GM23338 (cell line): ENCODE measurements at regions not wholly inside any gene's neighbourhood (a gene's known extent, or its start where the extent isn't known, plus 50 kb on each side); places are given as distances from the start of the nearest gene placed in this dataset.

ENCODE experiments used
- ATAC-seq: fragments of 200-7000 bp; cut with Tn5 transposase; 3 replicates; pipeline ENCODE4 v1.9.1; 2020
- DNase-seq: peaks from one replicate; pipeline ENCODE4 v3.0.0-alpha.2; 2015; ENCODE audit warnings: low spot score
- H2AFZ ChIP-seq: fragments of 200-600 bp; sonication (generic); 2 replicates; pipeline ENCODE4 v1.8.0; 2016; ENCODE audit warnings: antibody characterized with exemption, mild to moderate bottlenecking, moderate library complexity
- H3F3A ChIP-seq: fragments of 200-600 bp; sonication (generic); replicated peaks from 2 replicates; pipeline ENCODE4 v1.8.0; 2017; ENCODE audit warnings: antibody characterized with exemption, mixed run types, low read depth
- H3K27ac ChIP-seq: fragments of 200-600 bp; sonication (generic); 2 replicates; pipeline ENCODE4 v1.6.1; 2016; ENCODE audit warnings: low read depth
- H3K27me3 ChIP-seq: fragments of 200-600 bp; sonication (generic); 2 replicates; pipeline ENCODE4 v1.8.0; 2016; ENCODE audit warnings: mild to moderate bottlenecking, mixed run types, moderate library complexity; ENCODE audit not compliant: insufficient read depth
- H3K36me3 ChIP-seq: fragments of 200-600 bp; sonication (generic); 2 replicates; pipeline ENCODE4 v1.8.0; 2016; ENCODE audit warnings: mild to moderate bottlenecking; ENCODE audit not compliant: insufficient read depth
- H3K4me1 ChIP-seq: fragments of 200-600 bp; sonication (generic); 2 replicates; pipeline ENCODE4 v1.8.0; 2016; ENCODE audit warnings: mild to moderate bottlenecking, moderate library complexity; ENCODE audit not compliant: insufficient read depth
- H3K4me2 ChIP-seq: fragments of 200-600 bp; sonication (generic); 2 replicates; pipeline ENCODE4 v1.7.1; 2017; ENCODE audit warnings: mixed run types
- H3K4me3 ChIP-seq: fragments of 200-600 bp; sonication (generic); 2 replicates; pipeline ENCODE4 v1.6.1; 2016; ENCODE audit warnings: mixed run types
- H3K79me2 ChIP-seq: fragments of 200-600 bp; sonication (generic); replicated peaks from 2 replicates; pipeline ENCODE4 v1.8.0; 2017; ENCODE audit warnings: mild to moderate bottlenecking; ENCODE audit not compliant: insufficient read depth
- H3K9me2 ChIP-seq: fragments of 200-600 bp; sonication (generic); 2 replicates; pipeline ENCODE4 v1.8.0; 2017; ENCODE audit not compliant: insufficient read depth
- H4K20me1 ChIP-seq: fragments of 200-600 bp; sonication (generic); replicated peaks from 2 replicates; pipeline ENCODE4 v1.8.0; 2017; ENCODE audit warnings: mild to moderate bottlenecking; ENCODE audit not compliant: insufficient read depth
- H3K27ac Mint-ChIP-seq: 2 replicates; pipeline ENCODE4 v1.8.0; 2020; ENCODE audit warnings: inconsistent platforms, mild to moderate bottlenecking, moderate library complexity, mixed read lengths
- H3K27me3 Mint-ChIP-seq: 3 replicates; pipeline ENCODE4 v1.8.0; 2022; ENCODE audit warnings: low read depth, mild to moderate bottlenecking, moderate library complexity, mixed read lengths, inconsistent platforms; ENCODE audit not compliant: insufficient read depth, poor library complexity
- H3K36me3 Mint-ChIP-seq: 3 replicates; pipeline ENCODE4 v1.8.0; 2021; ENCODE audit warnings: low read depth, mild to moderate bottlenecking, inconsistent platforms, moderate library complexity, mixed read lengths
- H3K4me1 Mint-ChIP-seq: 3 replicates; pipeline ENCODE4 v1.8.0; 2020; ENCODE audit warnings: mild to moderate bottlenecking, inconsistent platforms, mixed read lengths
- H3K4me3 Mint-ChIP-seq: 3 replicates; pipeline ENCODE4 v1.8.0; 2021; ENCODE audit warnings: moderate library complexity, mild to moderate bottlenecking, inconsistent platforms, mixed read lengths
- H3K9me3 Mint-ChIP-seq: 3 replicates; pipeline ENCODE4 v1.8.0; 2020; ENCODE audit warnings: moderate library complexity, mild to moderate bottlenecking, inconsistent platforms, mixed read lengths
- JUNB ChIP-seq: IDR thresholded peaks from one replicate; pipeline ENCODE4 v1.6.1; 2016; ENCODE audit warnings: antibody characterized with exemption; ENCODE audit not compliant: unreplicated experiment
- ZNF331 ChIP-seq: fragments of 250-450 bp; sonication (Bioruptor Pico); IDR thresholded peaks from 2 replicates; pipeline ENCODE4 v1.5.0; 2020; ENCODE audit warnings: low read depth, mild to moderate bottlenecking, moderate library complexity
- TF ChIP-seq, protein P1 (sequence below): fragments of 250-450 bp; sonication (Bioruptor Pico); IDR thresholded peaks from 2 replicates; pipeline ENCODE4 v1.5.0; 2020; ENCODE audit warnings: mild to moderate bottlenecking, moderate library complexity

DNA sequence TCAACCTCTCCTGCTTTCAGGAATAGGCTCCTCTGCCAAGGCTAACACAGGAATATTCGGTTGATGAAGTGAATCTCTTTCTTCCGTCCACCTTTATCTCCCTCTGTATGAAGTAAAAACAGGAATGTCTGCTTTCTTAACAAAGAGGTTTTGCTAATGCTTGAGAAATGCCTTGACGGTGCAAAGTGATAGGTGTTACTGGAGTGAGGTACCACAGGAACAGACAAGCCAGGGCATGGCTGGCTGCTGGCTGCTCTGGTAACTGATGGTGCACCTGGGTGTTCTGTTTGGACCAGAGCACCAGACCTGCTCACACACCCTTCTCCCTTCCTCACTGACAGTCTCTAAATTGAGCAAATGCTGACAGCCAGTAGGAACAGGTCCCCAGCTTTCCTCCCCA lies 174.0 kb upstream of the FBXL4 start (continued):
- TF ChIP-seq, protein P1, sequence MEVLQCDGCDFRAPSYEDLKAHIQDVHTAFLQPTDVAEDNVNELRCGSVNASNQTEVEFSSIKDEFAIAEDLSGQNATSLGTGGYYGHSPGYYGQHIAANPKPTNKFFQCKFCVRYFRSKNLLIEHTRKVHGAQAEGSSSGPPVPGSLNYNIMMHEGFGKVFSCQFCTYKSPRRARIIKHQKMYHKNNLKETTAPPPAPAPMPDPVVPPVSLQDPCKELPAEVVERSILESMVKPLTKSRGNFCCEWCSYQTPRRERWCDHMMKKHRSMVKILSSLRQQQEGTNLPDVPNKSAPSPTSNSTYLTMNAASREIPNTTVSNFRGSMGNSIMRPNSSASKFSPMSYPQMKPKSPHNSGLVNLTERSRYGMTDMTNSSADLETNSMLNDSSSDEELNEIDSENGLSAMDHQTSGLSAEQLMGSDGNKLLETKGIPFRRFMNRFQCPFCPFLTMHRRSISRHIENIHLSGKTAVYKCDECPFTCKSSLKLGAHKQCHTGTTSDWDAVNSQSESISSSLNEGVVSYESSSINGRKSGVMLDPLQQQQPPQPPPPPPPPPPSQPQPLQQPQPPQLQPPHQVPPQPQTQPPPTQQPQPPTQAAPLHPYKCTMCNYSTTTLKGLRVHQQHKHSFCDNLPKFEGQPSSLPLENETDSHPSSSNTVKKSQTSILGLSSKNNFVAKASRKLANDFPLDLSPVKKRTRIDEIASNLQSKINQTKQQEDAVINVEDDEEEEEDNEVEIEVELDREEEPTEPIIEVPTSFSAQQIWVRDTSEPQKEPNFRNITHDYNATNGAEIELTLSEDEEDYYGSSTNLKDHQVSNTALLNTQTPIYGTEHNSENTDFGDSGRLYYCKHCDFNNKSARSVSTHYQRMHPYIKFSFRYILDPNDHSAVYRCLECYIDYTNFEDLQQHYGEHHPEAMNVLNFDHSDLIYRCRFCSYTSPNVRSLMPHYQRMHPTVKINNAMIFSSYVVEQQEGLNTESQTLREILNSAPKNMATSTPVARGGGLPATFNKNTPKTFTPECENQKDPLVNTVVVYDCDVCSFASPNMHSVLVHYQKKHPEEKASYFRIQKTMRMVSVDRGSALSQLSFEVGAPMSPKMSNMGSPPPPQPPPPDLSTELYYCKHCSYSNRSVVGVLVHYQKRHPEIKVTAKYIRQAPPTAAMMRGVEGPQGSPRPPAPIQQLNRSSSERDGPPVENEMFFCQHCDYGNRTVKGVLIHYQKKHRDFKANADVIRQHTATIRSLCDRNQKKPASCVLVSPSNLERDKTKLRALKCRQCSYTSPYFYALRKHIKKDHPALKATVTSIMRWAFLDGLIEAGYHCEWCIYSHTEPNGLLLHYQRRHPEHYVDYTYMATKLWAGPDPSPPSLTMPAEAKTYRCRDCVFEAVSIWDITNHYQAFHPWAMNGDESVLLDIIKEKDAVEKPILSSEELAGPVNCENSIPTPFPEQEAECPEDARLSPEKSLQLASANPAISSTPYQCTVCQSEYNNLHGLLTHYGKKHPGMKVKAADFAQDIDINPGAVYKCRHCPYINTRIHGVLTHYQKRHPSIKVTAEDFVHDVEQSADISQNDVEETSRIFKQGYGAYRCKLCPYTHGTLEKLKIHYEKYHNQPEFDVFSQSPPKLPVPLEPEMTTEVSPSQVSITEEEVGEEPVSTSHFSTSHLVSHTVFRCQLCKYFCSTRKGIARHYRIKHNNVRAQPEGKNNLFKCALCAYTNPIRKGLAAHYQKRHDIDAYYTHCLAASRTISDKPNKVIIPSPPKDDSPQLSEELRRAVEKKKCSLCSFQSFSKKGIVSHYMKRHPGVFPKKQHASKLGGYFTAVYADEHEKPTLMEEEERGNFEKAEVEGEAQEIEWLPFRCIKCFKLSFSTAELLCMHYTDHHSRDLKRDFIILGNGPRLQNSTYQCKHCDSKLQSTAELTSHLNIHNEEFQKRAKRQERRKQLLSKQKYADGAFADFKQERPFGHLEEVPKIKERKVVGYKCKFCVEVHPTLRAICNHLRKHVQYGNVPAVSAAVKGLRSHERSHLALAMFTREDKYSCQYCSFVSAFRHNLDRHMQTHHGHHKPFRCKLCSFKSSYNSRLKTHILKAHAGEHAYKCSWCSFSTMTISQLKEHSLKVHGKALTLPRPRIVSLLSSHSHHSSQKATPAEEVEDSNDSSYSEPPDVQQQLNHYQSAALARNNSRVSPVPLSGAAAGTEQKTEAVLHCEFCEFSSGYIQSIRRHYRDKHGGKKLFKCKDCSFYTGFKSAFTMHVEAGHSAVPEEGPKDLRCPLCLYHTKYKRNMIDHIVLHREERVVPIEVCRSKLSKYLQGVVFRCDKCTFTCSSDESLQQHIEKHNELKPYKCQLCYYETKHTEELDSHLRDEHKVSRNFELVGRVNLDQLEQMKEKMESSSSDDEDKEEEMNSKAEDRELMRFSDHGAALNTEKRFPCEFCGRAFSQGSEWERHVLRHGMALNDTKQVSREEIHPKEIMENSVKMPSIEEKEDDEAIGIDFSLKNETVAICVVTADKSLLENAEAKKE (CRISPR knock-in tag): no peak

DNA sequence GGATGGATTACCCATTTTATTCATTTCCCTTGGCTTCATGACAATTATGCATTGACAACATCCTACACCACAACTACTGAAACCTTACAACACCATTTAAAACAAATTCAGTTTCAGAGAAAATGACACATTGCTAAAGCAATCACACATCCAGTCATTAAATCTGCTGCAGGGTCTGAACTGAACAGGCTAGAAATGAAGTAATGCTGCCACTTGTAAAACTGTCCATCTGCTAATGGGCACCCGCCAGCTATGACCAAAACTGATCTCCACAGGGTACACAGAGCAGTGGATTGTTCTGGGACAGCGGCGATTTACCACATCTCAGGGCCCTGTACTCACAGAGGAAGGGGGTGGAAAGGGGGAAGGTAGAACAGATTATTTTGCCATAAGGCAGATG lies 172.9 kb upstream of the FBXL4 start:
- H3K36me3 ChIP-seq: no peaks in the 10 kb centered on the region
- no peak overlapping the region for H3K27ac ChIP-seq
- H3K27me3 ChIP-seq: no peaks in the 10 kb centered on the region
- no peaks in the 10 kb centered on the region for H4K20me1 ChIP-seq
- Mint-ChIP-seq H3K4me1 (peaks cover 2% of the 10 kb centered on the region; the same call in 1 of the 3 replicates), H3K27me3 (no peaks in the 10 kb centered on the region), H3K27ac (no peak overlapping the region), H3K4me3 (no peak overlapping the region), H3K9me3 (no peaks in the 10 kb centered on the region), H3K36me3 (no peaks in the 10 kb centered on the region)
- no peaks in the 10 kb centered on the region for H3K79me2 ChIP-seq
- TF ChIP-seq ZNF331 (CRISPR knock-in tag) (no peak), JUNB (no peak)
- no peak for ATAC-seq
- DNase-seq: no peak
- no peak overlapping the region for H3K4me3 ChIP-seq
- H2AFZ ChIP-seq: no peak overlapping the region
- H3K4me2 ChIP-seq: no peak overlapping the region
- H3F3A ChIP-seq: no peaks in the 10 kb centered on the region
- no peaks in the 10 kb centered on the region for H3K4me1 ChIP-seq
- no peaks in the 10 kb centered on the region for H3K9me2 ChIP-seq
